BLaER1 (cell line): ENCODE measurements at regions not wholly inside any gene's neighbourhood (a gene's known extent, or its start where the extent isn't known, plus 50 kb on each side); places are given as distances from the start of the nearest gene placed in this dataset.
"Not testable (repeated sequence)": the region's sequence is repeated elsewhere in the genome, so short reads cannot be mapped to it uniquely, and the experiment has no call there.

Source experiments
- H3K27ac ChIP-seq: shearing (Covaris generic); formaldehyde crosslinking; 2 replicates; pipeline ENCODE4 v1.8.1; 2022
- H3K27me3 ChIP-seq: shearing (Covaris generic); formaldehyde crosslinking; 2 replicates; pipeline ENCODE4 v1.8.1; 2022
- H3K36me3 ChIP-seq: shearing (Covaris generic); formaldehyde crosslinking; 2 replicates; pipeline ENCODE4 v1.8.1; 2022
- H3K4me1 ChIP-seq: shearing (Covaris generic); formaldehyde crosslinking; 2 replicates; pipeline ENCODE4 v1.8.1; 2022
- H3K4me2 ChIP-seq: shearing (Covaris generic); formaldehyde crosslinking; 2 replicates; pipeline ENCODE4 v1.8.1; 2022
- H3K4me3 ChIP-seq: shearing (Covaris generic); formaldehyde crosslinking; 2 replicates; pipeline ENCODE4 v1.8.1; 2022
- H3K9ac ChIP-seq: shearing (Covaris generic); formaldehyde crosslinking; 2 replicates; pipeline ENCODE4 v1.8.1; 2022
- H3K9me3 ChIP-seq: shearing (Covaris generic); formaldehyde crosslinking; 2 replicates; pipeline ENCODE4 v1.8.1; 2022
- H4K20me1 ChIP-seq: shearing (Covaris generic); formaldehyde crosslinking; 2 replicates; pipeline ENCODE4 v1.8.1; 2022
- Cebpa-rat ChIP-seq: shearing (Covaris generic); IDR thresholded peaks from 2 replicates; pipeline ENCODE4 v1.8.1; 2022

DNA sequence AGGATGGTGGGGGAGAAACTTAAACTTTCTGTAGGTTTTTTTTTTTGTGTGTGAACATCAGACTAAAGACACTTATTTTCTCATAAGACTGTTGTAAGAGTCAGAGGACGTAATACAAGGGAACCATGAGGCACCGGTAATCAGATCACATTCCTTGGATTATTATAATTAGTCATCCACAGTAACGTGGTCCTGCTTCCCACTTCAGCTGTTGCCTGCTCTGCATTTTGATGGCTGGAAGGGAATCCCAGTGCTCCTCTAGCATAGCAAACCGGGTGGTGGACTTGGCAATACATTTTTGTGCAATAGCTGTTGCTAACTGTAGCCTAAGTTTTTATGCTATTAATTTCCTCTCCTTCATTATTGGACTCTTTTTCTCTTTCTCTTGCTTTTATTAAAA lies 294.8 kb downstream of the NR2F2 start:
- Histone ChIP-seq H3K4me1 (no peaks in the 10 kb centered on the region), H3K27ac (no peak overlapping the region), H3K4me2 (no peak overlapping the region), H4K20me1 (no peaks in the 10 kb centered on the region), H3K9me3 (no peaks in the 10 kb centered on the region), H3K9ac (no peak overlapping the region), H3K4me3 (no peak overlapping the region), H3K27me3 (no peaks in the 10 kb centered on the region), H3K36me3 (no peaks in the 10 kb centered on the region)
- TF ChIP-seq Cebpa-rat = no peak

DNA sequence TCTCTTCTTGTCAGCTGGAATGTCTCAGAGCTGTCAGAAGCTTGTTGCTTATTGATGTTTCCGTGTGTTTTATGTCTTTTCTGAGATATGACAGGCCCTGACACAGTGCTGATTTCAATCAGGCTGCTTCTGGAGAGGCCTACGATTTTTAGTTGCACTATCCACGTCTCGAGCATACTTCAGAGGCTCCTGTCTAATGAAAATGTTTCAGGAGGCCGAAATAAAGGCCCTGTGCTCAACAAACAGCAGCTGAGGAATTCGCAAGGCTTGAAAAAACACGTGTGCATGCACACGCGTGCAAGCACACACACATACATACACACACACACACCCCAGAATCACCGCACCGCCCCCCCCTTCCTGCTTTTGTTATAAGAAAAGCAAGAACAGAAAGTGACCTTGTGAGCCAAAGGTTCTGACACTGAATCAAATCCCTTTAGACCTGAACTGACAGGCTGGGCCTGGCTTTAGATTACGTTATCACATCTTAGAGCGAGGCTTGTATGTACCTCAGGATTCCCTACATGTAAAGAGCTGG lies 296.6 kb downstream of the NR2F2 start:
- H3K36me3 ChIP-seq = no peaks in the 10 kb centered on the region
- H3K9ac ChIP-seq = no peak overlapping the region
- no peak overlapping the region for H3K27ac ChIP-seq
- no peak overlapping the region for H3K4me3 ChIP-seq
- no peaks in the 10 kb centered on the region for H4K20me1 ChIP-seq
- no peaks in the 10 kb centered on the region for H3K27me3 ChIP-seq
- H3K4me2 ChIP-seq = no peak overlapping the region
- no peaks in the 10 kb centered on the region for H3K4me1 ChIP-seq
- no peak for TF ChIP-seq Cebpa-rat
- H3K9me3 ChIP-seq = no peaks in the 10 kb centered on the region

DNA sequence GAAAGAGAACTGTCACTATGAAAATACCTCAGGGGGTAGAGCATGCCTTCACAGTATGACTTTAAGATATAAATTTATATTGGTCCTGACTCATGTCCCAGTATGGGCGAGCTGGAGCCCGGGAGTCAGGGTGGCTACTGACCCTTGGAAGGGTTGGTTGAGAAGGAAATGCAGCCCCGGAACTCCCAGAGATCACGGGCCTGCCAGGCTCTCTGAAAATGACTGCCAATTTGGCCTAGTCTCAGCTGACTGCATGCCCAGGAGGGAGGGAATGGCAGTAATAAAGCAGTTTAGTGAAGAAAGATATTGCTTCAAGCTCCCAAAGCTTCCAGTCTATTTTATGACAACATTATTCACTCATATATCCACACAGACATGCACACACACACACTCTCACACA lies 299.0 kb downstream of the NR2F2 start:
- no peaks in the 10 kb centered on the region for H3K9me3 ChIP-seq
- H3K4me1 ChIP-seq = no peaks in the 10 kb centered on the region
- H3K36me3 ChIP-seq = no peaks in the 10 kb centered on the region
- H3K4me3 ChIP-seq = no peak overlapping the region
- H3K27ac ChIP-seq = no peak overlapping the region
- no peak overlapping the region for H3K9ac ChIP-seq
- no peaks in the 10 kb centered on the region for H4K20me1 ChIP-seq
- H3K4me2 ChIP-seq = no peak overlapping the region
- no peaks in the 10 kb centered on the region for H3K27me3 ChIP-seq
- no peak for TF ChIP-seq Cebpa-rat

DNA sequence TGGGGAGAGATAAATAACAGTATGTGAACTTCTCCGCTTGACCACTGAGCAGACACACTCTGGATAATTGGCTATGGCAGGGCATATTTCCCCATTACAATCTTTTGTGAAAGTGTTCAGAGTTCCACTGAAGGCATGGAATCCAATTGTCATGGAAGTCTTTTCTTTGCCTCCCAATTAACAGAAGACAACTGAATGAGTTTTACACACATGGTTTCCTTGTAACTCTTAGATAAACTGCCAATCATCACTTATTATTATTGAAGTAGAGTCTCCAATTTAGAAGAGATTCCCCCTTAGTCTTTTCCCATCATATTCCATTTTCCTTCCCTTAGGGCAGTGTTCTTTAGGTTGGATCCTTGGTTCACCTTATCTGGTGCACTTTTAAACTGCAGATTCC lies 308.3 kb downstream of the NR2F2 start:
- H3K9ac ChIP-seq = no peak overlapping the region
- no peaks in the 10 kb centered on the region for H3K36me3 ChIP-seq
- no peaks in the 10 kb centered on the region for H4K20me1 ChIP-seq
- no peak overlapping the region for H3K4me2 ChIP-seq
- H3K27ac ChIP-seq = no peak overlapping the region
- H3K4me3 ChIP-seq = no peak overlapping the region
- no peaks in the 10 kb centered on the region for H3K4me1 ChIP-seq
- no peak for TF ChIP-seq Cebpa-rat
- H3K27me3 ChIP-seq = no peaks in the 10 kb centered on the region
- 0 out of 2 replicates have a peak, but pooled peaks cover 5% of the 10 kb centered on the region for H3K9me3 ChIP-seq

DNA sequence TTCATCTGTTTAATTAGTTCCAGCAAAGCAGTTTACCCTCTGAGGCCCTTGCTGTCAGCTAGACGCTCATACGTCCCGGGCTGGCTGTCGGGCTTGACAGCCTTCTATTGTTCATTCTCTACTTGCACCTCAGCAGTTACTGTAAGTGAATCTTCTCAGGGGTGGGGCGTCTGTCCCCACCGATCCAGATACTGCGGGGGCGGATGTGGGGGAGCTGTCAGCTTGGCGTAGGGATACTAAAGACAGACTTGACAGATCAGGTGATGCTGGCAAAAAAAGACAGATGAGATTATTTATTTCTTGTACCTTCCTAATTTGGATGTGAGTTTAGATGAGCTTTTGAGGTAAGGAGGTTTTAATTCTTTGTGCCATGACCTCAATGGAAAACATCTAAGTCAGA lies 315.3 kb downstream of the NR2F2 start:
- Histone ChIP-seq H3K36me3 (no peaks in the 10 kb centered on the region), H3K9me3 (0 out of 2 replicates have a peak, but pooled peaks cover 5% of the 10 kb centered on the region), H4K20me1 (no peaks in the 10 kb centered on the region), H3K4me1 (no peaks in the 10 kb centered on the region), H3K4me2 (no peak overlapping the region), H3K27ac (no peak overlapping the region), H3K9ac (no peak overlapping the region), H3K27me3 (no peaks in the 10 kb centered on the region), H3K4me3 (no peak overlapping the region)
- no peak for TF ChIP-seq Cebpa-rat

DNA sequence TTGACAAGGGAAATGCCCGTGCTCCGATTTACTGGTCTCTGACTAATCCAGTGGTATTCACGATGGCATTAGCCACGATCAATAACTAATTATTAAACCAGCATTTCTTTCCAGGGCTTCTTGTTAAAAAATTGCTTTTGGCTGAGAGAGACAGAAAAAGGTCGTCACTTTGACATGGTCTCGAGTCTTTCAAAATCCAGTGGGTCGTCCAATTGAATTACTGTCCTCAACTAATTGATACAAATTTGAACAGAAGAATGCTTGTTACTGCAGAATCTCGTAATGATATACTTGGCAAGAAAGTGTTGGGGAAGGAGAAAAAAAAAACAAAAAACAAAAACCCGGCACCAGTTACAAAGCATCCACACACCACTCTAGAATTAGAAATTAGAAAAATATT lies 318.4 kb downstream of the NR2F2 start:
- Histone ChIP-seq H3K4me2 (no peak overlapping the region), H4K20me1 (no peaks in the 10 kb centered on the region), H3K4me1 (0 out of 2 replicates have a peak, but pooled peaks cover 3% of the 10 kb centered on the region), H3K9me3 (no peaks in the 10 kb centered on the region), H3K27ac (no peak overlapping the region), H3K36me3 (no peaks in the 10 kb centered on the region), H3K9ac (no peak overlapping the region), H3K4me3 (no peak overlapping the region), H3K27me3 (no peaks in the 10 kb centered on the region)
- TF ChIP-seq Cebpa-rat = no peak

DNA sequence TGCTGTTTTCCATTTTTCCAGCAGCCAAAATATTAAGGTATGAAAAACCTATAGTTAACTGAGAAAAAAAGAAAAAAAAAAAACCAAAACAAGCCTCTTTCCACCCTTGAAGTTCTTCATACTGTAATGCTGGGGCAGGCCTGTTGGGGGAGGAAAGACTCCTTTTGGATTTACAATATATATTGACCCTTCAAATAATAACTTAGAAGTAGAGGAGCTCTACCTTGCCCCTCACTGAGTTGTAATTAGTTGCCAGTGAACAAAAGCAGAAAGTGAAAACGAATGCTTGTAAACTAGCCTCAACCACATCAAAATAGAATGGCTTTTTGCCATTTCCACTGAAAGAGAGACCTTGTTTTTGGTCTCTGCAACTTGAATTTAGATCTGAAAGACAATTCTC lies 326.6 kb downstream of the NR2F2 start:
- Histone ChIP-seq H3K9me3 (no peaks in the 10 kb centered on the region), H3K27ac (no peak overlapping the region), H3K36me3 (no peaks in the 10 kb centered on the region), H3K9ac (no peak overlapping the region), H3K4me3 (no peak overlapping the region), H3K27me3 (no peaks in the 10 kb centered on the region), H3K4me1 (0 out of 2 replicates have a peak, but pooled peaks cover 3% of the 10 kb centered on the region), H4K20me1 (no peaks in the 10 kb centered on the region), H3K4me2 (no peak overlapping the region)
- no peak for TF ChIP-seq Cebpa-rat

DNA sequence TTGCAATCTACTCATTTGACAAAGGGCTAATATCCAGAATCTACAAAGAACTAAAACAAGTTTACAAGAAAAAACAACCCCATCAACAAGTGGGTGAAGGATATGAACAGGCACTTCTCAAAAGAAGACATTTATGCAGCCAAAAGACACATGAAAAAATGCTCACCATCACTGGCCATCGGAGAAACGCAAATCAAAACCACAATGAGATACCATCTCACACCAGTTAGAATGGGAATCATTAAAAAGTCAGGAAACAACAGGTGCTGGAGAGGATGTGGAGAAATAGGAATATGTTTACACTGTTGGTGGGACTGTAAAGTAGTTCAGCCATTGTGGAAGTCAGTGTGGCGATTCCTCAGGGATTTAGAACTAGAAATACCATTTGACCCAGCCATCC lies 336.5 kb downstream of the NR2F2 start:
- not testable (repeated sequence) for H3K4me3 ChIP-seq, H3K36me3 ChIP-seq

DNA sequence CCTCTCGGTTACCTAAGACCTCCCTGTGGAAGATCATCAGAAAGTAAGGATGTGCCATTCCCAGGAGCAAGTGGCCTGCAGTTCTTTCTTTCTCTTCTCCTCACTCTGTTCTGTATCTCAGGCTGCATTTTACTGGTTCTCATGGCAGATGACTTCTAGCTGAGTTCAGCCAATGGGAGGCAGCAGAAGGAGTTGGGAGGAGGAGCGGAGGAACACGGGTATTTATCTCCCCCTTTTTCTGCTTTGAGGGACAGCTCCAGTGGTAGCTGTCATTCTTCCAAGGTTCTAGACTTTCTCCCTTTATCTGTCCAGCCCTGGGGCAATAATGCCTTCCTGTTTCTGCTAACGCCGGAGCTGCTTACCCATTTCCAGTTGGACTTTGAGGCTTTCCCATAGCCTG lies 339.9 kb downstream of the NR2F2 start:
- Histone ChIP-seq H4K20me1 (no peaks in the 10 kb centered on the region), H3K9ac (no peak overlapping the region), H3K4me2 (no peak overlapping the region), H3K9me3 (no peaks in the 10 kb centered on the region), H3K4me1 (no peaks in the 10 kb centered on the region), H3K36me3 (no peaks in the 10 kb centered on the region), H3K27me3 (no peaks in the 10 kb centered on the region), H3K4me3 (no peak overlapping the region), H3K27ac (no peak overlapping the region)
- TF ChIP-seq Cebpa-rat = no peak

More for the DNA sequence above, 336.5 kb downstream of the NR2F2 start:
- not testable (repeated sequence) for H3K4me2 ChIP-seq, H3K9me3 ChIP-seq, H3K27ac ChIP-seq, H4K20me1 ChIP-seq, H3K4me1 ChIP-seq, H3K27me3 ChIP-seq, H3K9ac ChIP-seq

DNA sequence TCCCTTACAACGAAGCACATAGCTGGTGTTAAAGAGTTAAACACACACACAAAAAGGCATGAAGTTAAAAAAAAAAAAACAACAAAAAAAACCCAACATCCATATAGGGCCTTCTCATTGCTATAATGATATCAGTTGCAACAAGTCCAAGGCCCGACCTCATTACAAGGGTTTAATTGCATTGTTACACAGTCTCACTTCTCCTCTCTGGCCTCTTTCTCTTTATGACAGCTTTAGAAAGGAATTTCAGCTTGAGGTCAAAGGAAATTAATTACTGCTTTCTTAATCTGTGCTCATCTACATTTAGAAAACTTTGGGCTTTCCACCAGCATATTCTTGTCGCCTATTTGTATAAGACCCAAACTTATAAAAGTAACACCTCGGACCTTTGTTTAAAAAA lies 342.1 kb downstream of the NR2F2 start:
- Histone ChIP-seq H3K4me2 (no peak overlapping the region), H3K27ac (no peak overlapping the region), H3K4me3 (no peak overlapping the region), H3K9me3 (no peaks in the 10 kb centered on the region), H3K4me1 (no peaks in the 10 kb centered on the region), H3K36me3 (no peaks in the 10 kb centered on the region), H3K27me3 (no peaks in the 10 kb centered on the region), H4K20me1 (no peaks in the 10 kb centered on the region), H3K9ac (no peak overlapping the region)
- TF ChIP-seq Cebpa-rat = no peak

DNA sequence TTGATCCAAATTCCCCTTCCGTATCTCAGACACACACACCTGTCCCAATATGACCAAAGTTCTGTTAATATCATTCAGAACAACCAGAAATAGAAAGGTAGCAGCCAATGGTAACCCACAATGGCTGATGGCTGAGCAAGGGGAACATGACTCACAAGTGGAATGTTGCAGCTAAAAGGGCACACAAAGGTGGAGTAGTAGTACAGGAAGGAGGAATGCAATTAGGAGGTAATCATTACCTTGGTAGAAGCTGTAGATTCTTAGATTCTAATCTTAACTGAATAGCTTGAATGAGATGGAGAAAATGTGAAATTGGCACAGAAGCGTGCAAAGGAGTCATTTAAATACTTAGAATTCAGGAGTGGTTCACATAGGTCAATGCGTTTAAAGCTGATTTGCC lies 347.9 kb downstream of the NR2F2 start:
- Histone ChIP-seq H3K27me3 (no peaks in the 10 kb centered on the region), H3K4me3 (no peak overlapping the region), H3K4me1 (no peaks in the 10 kb centered on the region), H4K20me1 (no peaks in the 10 kb centered on the region), H3K36me3 (no peaks in the 10 kb centered on the region), H3K9me3 (no peaks in the 10 kb centered on the region), H3K4me2 (no peak overlapping the region), H3K9ac (no peak overlapping the region), H3K27ac (no peak overlapping the region)
- TF ChIP-seq Cebpa-rat = no peak
